HUDEP-2 (cell line): ENCODE measurements at regions not wholly inside any gene's neighbourhood (a gene's known extent, or its start where the extent isn't known, plus 50 kb on each side); places are given as distances from the start of the nearest gene placed in this dataset.

Source experiments
- DNase-seq, 76 experiments: peaks; one replicate each; lab custom pipeline; 2025; ENCODE audit not compliant: unreplicated experiment in 76 of 76; lab: John Stamatoyannopoulos, UW

DNA sequence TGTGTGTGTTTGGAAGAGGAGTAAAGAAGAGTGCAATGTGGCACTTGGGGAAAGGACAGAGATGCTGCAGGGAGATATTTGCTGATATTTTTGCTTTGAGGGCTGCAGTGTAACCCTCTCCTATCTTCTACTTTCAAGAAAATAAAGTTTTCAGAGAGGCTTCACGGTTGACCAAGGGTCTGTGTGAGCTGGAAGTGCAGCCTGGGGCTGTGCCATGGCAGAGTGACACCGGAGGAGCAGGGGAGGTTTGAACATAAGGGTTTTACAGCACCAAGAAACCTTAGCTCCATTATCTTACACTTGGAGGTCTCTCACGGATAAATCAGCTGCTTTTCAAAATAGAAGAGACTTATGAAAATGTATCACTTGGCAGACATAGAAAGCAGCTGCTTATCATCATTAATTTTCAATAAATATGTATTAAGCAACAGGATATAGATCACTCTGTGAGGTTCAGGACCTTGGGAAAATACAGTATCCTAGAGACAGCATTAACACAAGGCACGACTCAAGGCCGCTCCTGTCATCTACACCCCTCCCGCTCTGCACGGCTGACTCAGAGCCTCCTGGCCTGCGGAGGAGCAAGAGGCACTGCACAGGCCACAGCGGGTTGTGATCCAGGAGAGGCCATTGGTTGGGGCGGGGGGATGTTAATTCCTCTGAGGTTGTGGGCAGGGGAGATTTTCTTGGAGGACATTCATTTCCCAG is 127.8 kb downstream of the COPS8 start:
- no peak for DNase-seq

DNA sequence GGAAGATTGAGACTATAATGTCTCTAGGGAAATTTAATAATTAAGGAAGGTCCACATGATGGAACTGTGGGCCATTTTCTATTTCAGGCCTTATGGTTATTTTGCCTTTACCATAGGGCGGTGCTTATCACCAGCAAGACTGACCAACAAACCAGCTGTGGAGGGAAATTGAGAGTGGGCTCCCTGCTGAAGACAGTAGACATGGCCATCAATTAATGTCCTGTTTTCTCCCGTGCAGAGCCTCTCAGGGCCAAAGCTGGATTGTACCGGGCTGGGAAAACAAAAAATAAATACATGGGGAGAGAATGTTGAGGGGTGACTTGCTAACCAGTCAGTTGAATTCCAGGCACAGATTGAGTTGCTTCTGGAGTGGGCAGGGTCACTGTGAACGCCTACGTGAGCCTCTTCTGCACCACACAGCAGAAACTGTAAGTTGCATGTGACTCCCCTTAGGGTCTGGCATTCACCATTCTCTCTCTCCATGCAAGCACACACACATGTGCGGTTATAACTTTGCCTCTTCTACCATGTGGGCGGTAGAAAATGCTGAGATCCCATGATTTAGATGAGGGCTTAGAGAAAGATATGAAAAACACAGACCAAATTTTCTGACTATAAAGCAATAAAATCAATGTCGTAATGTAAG is 128.5 kb downstream of the COPS8 start:
- DNase-seq, result no peak

GRCh38 chr2:237214963-237215362 is 129.3 kb downstream of the COPS8 start:
- DNase-seq, result no peak

- no peak for DNase-seq
These were observed 132.4 kb downstream of the COPS8 start for GRCh38 chr2:237217995-237218616.

DNA sequence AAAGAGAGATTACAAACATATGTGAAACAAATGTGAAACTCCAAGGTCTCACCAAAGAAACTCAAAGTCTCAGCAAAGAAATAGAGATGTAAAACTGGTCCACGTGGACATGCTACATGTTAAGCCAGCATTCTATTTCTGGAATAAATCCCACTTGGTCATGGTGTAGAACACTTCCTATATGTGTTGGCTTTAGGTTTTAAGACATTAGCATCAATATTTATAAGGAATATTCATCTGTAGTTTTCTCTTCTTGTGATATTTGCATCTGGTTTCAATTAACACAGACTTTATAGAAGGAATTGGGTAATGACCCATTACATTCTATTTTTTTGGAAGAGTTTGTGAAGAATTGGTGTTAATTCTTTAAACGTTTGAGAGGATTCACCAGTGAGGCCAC is 133.1 kb downstream of the COPS8 start:
- DNase-seq, result no peak

- DNase-seq, result no peak
These were observed 134.1 kb downstream of the COPS8 start for GRCh38 chr2:237219826-237220225.

- no peak for DNase-seq
These were observed 135.8 kb downstream of the COPS8 start for GRCh38 chr2:237221443-237221842.

GRCh38 chr2:237222178-237222577 is 136.5 kb downstream of the COPS8 start:
- no peak for DNase-seq

DNA sequence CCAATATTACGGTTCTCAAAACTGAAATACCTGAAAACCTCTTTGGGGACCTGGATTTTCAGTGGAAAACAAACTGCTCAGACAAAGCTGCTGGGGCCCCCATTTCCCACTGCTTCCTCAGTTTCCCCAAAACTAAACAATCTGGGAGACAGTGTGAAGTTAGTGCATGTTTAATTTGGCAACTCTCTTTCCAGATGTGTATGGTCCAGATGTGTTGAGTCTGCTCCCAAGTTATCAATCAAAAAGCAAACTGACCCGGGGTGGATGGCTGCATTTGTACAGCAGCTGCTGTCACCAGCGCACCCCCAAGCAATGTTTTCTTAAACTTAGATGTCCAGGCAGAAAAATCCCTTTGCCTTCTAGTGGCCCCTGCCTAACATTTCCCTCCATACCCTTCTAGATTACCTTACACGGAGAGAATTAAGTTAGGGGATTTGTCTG is 136.9 kb downstream of the COPS8 start:
- DNase-seq, result no peak

DNA sequence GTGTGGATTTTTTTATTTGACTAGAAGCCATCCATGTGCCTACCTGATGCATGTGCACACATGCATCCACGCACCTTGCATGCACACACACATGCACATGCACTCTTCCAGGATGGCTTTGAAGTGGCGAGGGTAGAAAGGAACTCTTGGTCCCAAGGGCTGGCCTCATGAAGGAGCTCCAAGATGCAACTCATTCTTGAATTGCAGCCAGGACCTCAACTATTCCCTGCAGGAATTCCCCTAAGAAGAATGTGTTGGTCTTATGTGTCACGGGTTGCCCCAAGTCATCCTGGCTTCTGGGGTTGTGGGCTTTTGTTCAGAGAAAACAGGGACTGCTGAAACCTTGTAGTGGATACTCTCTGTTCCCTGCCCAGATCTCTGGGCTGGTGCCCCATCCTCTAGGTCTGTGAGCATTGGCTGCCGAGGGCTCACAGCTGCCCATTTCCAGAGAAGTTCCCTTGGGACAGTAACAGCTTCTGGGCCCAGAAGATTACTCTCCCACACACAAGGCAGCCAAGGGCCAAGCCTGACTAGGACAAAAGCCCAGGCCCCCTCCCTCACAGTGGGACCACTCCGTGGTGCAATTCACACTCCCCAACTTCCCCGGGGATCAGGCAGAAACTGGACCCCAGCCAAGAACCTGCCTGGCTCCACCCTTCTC is 137.6 kb downstream of the COPS8 start:
- no peak for DNase-seq

DNA sequence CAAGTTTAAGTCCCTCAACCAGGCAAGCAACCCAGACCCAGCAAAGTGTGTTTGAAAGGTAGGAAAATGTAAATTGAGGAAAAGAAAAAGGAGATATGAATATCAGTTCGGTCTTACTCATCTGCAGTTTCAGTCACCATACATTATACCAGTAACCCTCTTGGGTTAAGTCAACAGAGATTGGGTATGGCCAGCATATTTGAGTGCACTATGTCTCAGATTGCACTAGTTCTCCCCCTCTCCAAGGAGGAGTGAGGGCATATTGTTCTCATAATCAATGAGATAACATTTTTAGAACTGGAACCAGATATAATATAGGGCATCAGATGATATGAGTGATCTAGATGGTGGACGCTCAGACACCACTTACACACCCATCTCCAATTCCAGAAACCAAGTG is 141.5 kb downstream of the COPS8 start:
- no peak for DNase-seq

GRCh38 chr2:237227592-237228280 is 142.0 kb downstream of the COPS8 start:
- peak in 1 of 76 experiments; percentile 5 for DNase-seq

DNA sequence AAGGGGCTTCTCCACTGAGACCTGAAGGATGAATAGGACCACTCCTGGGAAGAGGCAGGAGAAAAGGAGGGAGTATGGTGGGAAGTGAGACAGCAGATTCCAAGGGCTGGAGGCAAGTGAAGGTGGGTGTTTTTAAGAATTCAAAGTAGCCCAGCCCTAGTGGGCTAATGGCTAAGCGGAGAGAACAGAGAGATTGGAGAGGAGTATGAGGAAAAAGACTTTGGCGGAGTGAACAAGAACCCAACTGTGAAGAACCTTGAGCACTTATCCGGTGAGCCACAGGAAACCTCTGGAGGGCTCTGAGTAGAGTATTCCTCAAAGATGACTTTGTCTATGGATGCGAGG is 142.6 kb downstream of the COPS8 start:
- DNase-seq, result no peak

DNA sequence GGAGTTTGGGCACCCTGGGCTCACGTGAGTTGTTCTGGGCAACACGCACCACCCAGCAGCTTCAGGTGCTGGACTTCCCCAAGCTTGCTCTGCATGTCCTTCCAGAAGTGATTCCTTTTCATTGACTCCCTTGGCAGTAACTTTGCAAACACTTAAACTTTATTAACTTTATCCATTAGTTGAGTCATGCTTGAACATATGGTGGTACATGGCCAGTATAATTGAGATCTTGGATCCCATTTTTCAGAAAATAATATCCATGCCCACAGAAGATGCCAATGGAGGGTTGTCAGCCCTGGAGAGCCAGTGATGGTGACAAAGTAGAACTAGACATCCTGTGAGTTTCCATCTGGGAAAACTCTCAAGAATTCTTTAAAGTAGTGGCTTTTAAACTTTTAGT is 144.2 kb downstream of the COPS8 start:
- no peak for DNase-seq

DNA sequence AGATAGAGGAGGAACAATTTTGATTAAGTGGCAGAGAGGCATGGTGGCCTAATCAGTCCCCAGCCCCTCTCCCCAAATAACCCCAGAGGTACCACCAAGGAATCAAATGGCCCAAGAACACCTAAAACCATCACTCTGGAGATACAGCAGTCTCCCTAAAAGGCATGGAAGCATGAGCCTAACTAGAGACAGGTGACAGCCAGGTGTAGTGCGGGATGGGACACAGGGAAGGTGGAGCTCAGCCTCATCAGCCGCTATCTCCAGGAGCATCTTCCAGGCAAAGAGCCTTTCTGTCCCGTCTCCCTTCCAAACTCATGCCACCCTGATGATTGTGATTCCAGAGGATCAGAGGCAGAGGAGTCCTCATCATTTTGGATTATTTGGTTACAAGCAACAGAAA is 144.7 kb downstream of the COPS8 start:
- no peak for DNase-seq

DNA sequence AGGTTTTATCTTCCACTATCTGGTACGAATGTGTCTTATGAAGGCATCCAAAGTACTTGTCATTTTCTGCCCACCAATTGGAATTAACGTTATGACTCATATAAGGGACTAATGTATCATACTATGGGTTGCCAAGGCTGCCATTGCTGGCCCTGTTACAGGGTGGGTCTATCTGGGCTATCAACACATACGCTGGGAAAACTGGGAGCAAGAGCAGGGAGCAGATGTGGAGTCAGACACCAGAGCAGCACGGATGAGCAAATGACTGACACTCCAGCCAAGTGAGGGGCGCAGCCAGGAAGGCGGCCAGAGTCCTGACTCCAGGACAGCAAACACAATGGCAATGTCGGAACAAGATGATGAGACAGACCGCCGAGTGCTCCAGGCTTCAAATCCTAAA is 145.9 kb downstream of the COPS8 start:
- DNase-seq, result no peak

DNA sequence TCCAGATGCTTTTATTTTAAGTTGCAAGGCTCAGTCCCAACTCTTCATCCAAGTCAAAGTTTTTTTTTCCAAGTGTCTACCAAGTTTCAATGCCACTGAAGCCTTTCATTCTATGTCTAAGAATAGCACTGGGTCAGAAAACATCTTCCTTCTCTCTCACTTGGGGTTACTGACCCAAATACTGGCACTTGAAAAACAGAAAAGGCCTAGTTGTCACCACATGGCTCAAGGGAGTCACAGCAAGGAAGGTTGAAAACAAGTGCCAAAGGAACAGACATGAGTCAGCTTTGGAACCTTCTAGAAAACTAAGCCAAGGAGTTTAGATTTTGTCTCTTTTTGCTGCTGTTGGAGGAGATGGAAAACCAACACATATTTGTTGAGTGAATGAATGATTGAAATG is 146.5 kb downstream of the COPS8 start:
- no peak for DNase-seq

- no peak for DNase-seq
These were observed 148.6 kb downstream of the COPS8 start for GRCh38 chr2:237234268-237234667.

- no peak for DNase-seq
These were observed 149.8 kb downstream of the COPS8 start for GRCh38 chr2:237235383-237236095.

GRCh38 chr2:237236188-237236587 is 150.5 kb downstream of the COPS8 start:
- no peak for DNase-seq
